ENCODE measurements at regions not wholly inside any gene's neighbourhood (a gene's known extent, or its start where the extent isn't known, plus 50 kb on each side); places are given as distances from the start of the nearest gene placed in this dataset.

GRCh38 chr10:4079803-4080202, 294.8 kb upstream of the KLF6 start:
- no peak for TF ChIP-seq TCF7L2 (IDR thresholded peaks at IDR 0.05; ENCODE audit: low read depth, low read length)
- no peak for TF ChIP-seq CTCF (IDR thresholded peaks at IDR 0.05)

Measured in Panc1 (cell line).